Stimulated activated CD4-positive, alpha-beta T cell treated with anti-CD3 and anti-CD28 coated beads, Interleukin-2, amount 100 ng/mL, for 24 hours (primary cell): ENCODE measurements at regions not wholly inside any gene's neighbourhood (a gene's known extent, or its start where the extent isn't known, plus 50 kb on each side); places are given as distances from the start of the nearest gene placed in this dataset.

Source experiments
- DNase-seq, 2 donors: peaks; one replicate each; pipeline ENCODE4 v3.0.0-alpha.2; 2020

DNA sequence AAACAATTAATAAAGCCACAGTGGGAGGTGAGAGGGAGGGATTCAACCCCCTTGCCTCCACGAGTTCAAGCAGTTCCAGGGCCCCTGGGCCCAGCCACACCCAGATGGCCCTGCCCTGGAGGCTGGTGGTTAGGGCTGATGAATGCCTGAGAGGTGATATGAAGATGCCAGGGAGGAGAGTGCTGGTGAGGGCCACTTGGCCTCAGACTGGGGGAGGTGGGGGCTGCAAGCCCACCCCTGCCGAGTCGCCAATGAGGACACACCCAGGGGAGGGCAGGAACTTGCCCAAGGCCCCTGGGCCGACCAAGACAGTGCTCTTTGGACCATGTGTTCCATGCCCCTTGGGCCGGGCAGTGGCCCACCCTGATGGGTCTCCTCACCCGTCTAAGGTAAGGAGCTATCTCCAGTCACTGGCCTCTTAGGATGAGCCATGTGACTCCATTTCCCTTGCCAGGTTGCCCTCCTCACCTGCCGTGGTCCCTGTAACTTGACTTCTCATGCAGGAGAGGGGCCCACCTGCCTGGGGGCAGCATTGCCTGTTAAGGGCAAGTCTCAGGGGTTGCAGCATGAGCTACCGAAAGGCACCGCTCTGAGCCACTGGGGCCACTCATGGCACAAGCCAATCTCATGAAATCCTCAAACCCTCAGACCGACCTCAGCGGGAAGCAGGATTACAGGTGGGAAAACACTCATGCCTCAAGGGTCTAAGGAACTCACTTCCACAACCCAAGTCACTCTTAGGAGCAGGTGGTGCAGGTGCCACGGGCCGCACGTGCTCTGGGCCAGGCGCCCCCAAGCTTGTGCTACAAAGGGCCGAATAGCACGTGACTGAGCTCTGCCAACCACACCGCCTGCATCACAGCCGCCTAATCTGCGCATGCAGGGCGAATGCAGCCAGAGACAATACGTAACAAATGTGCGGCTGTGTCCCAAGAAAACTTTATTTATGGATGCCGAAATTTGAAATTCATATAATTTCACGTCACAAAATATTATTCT, 147.4 kb upstream of the MLN start:
- no peak for DNase-seq

DNA sequence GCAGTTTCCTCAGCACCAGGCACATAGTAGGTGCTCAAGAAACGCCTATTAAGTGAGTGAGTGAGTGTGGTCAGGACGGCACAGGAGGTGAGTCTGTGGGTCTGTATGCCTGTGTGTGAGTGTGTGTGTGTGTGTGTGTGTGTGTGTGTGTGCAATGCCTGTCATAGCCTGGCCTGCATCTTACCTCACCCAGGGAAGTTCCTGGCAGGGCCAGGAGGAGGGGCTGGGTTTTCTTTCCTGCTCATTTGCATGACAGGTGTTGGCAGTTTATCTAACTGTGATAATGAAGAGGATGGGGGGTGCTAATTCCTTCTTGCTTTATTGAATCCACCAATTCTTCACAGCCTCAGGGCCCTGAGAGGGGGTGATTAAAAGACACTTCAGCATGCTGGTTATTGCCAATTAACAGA, 146.7 kb upstream of the MLN start:
- no peak for DNase-seq

DNA sequence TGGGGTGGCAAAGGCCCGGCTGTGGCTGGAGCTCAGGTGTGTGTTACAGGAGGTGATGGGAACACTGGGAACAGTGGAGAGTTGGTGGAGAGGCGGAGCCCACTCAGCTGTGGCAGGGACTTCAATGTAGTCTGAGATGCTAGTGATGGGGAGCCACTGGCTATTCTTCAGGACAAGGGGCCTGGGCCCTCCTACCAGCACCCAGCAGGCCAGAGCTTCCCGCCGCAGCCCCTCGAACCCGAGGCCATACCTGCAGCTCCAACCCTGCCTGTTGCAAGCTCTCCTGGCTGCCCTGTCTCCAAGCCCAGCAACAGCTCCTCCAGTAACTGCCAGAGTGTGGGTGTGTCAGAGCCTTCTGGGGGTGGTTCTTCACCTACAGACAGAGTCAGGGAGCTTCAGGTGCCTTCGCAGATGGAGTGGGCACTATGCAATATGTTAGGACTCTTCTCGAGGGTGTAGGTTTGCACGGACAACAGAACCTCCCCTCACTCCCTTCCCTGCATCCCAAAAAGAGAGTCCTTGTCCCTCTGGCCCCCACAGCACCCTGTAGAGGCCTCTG, 146.2 kb upstream of the MLN start:
- DNase-seq: no peak

DNA sequence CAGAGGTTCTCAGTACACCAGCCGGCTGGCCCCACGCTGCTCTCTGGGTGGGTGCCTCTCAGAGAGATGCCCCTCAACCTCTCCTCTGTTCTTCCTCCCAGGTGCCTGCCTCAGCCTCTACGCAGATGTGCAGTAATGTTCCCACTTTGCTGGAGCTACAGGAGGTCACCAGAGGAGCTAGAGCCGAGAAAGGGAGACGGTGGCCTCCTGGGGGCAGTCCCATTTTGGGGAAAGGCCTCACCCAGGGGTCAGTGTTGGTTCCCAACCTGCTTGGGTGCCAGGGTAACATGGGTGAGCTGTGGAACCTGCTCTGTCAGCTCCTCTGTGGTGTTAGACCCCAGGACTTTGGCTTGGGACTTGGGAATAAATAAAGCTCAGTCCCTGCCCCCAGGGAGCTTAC, 145.3 kb upstream of the MLN start:
- no peak for DNase-seq

DNA sequence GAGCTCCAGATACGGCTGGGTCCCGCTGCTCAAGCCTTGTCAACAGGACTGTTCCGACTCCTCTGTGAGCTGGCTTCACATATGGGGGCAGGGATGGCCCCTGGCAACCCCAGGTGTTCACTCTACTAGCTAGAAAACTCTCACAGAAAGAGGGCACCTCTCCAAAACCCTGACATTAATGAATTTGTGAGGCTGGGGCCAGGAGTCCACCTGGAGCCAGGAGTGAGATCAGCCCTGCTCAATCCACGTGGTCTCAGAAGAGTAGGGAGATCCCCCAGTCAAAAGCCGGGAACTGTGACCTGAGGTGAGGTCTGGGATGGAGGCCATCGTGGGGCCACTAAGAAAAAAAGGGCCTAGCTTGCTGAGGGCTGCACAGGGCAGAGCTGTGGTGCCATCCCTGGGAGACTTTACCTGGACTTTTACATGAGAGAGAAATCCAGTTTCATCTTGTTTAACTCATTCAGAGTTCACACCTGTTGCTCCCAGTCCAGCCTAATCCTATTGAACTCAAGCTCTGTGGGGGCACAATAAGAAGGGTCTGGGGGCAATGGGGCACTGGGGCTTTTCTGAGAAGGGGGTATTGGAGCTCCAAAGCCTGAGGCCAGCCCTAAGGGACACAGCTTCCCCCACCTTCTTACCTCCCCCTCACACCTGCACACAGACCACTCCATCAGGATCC, 144.3 kb upstream of the MLN start:
- no peak for DNase-seq

DNA sequence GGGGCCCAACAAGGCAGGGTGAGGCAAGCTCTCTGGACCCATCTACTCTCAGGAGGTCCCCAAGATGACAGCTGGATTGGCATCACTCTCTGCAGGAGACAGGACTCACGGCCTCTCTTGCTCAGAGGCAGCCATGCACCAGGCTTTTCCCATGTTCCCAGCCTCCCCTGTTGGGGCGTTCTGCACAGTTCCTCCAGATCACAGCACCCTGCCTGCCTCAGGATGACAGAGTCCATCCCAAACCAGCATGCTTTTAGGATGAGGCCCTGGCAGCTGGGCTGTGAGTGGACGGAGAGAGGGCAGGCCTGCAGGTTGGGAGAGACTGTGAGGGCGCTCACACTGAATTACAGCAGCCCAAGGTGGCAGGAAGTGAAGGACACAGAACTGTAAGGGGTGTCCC, 143.2 kb upstream of the MLN start:
- DNase-seq: no peak

DNA sequence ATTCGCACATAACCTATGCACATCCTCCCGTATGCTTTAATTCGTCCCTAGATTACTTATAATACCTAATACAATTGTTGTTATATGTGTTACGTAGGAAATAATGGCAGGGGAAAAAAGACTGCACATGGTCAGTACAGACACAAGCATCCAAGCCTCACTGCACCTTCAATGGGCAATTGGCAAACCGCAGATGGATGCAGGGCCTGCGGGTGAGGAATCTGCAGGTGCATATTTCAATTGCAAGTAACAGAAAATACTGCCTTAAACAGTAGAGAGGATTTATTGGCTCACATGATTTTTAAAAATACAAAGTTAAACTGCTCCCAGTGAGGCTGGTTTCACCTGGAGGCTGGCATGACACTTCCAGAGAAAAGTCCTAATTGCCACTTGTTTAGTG, 142.1 kb upstream of the MLN start:
- no peak for DNase-seq

DNA sequence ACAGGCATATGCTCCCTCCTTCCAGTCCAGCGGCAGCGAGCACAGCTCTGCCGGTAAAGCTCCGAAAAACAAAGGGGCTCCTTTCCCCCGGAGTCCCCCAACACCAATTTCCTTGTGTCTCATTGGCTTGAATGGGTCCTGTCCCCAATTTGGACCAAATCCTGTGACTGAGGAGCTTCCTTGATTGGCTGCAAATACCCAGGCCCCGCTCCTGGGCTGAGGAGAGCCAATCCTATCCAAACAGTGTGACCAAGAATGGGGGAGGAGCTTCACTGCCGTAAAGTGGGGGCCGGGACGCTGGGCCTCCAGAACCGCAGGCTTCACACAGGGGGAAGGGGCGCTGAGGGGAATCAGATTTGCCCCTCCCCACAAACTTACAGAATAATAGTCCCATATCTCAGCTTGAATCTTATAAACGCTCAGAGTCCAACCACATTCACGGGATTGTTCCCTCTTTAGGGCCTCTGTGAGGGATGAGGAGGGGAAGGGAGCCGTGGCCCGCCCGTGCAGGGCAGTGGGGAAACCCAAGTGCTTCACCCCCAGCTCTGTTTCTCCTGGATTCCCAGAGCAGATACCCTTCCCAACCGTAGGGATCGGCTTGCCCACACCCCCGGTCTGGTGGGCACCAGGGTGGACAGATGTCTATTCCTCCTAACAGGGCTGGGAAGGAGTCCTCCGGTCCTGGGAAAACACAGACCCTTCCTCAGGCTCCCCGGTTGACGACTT, 141.0 kb upstream of the MLN start:
- no peak for DNase-seq

DNA sequence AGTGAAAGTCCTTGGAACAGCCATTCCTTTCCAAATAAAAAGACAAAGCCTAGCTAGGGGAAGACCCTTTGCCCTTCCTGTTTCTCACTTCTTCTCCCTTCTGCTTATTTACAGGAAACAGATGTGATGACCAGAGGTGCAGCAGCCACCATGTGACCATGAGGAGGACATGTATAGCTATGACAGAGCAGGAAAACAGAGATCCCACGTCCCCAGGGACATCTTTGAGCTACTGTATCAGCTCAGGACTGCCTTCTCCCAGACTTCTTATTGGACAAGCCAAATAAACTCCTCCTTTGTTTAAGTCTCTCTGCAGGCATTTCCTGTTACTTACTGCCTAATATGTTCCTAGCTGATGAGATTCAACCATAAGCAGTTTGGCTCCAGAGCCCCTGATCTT, 133.1 kb upstream of the MLN start:
- no peak for DNase-seq

DNA sequence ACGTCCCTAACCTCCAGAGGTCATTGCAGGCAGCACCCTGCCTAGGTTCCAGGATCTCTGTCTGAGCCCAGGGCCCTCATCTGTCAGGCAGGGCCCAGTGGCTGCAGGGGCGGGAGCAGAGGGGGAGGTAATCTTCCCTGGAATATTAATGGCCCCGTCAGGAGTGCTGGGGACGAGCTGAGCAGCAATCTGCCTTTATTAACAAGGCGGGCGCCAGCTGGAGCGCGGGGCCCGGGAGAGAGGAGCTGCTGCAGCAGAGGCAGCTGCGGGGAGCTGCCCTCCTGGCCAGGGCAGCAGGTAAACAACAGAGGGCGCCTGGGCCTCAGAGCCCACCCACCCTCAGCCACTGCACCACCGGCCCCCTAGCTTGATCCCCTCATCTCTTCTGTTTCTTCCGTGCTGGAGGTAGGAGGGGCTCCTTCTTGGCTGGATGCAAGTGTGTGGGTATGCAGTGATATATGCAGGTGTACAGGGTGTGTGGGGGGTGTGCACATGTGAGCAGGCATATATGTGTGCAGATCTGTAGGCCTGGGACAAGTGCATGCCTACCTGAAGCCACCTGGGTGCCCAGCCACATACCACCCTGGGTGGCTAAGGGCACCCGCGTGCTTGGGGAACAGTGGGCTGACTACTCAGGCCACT, 131.8 kb upstream of the MLN start:
- no peak for DNase-seq

DNA sequence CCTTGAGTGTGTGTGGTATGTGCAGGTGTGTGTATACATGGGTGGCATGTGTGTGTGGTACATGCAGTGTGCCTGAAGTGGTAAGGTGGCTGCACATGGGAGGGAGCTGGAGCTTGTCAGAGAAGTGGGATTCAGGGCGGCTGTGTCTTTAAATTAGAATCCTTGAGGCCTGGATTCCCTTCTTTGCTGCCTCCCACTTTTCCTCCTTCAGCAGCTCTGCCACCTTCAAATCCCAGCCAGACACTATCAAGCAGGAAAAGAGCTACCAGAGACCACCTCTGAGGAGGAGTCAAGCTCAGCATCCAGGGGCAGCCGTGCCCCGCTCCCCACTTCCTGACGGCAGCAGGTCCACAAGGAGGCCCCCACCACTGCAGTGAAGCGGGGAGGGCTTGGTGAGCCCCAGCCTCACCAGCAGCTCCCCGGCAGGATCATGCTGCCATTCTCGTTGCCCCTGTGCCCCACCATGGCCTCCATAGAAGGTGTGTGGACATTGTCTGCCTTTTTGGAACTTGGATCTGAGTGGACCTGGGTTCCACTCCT, 131.0 kb upstream of the MLN start:
- no peak for DNase-seq

DNA sequence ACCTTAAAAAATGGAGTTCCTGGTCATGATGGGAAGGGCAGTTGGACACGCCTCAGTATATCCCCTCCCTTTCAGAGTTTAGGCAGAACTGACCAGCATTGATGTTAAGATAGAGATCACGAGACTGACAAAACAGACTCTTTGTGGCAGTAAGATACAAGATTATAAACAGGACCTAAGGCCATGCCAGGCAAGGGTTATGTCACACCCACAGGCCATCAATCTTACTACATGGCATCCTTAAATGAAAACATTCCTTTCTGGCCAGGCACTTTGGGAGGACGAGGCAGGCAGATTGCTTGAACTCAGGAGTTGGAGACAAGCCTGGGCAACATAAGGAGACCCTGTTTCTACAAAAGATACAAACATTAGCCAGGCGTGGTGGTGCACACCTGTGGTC, 129.3 kb upstream of the MLN start:
- DNase-seq: no peak

DNA sequence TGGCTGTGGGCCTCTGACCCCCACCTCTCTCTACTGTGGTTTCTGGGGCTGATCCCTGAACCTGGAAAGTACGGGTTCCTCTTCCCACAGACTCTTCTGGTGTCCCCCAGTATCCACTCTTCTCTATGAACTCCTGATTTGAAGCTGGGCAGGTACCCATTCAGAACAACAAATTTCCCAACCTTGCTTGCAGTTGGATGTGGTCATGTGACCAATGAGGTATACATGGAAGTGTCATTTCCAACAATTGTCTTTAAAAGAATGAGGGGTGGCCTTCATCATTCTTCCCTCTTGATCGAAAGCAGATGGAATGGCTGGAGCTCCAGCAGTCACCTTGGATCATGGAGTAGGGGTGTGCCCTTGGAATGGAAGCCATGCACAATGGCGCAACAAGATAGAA, 128.0 kb upstream of the MLN start:
- DNase-seq: no peak

DNA sequence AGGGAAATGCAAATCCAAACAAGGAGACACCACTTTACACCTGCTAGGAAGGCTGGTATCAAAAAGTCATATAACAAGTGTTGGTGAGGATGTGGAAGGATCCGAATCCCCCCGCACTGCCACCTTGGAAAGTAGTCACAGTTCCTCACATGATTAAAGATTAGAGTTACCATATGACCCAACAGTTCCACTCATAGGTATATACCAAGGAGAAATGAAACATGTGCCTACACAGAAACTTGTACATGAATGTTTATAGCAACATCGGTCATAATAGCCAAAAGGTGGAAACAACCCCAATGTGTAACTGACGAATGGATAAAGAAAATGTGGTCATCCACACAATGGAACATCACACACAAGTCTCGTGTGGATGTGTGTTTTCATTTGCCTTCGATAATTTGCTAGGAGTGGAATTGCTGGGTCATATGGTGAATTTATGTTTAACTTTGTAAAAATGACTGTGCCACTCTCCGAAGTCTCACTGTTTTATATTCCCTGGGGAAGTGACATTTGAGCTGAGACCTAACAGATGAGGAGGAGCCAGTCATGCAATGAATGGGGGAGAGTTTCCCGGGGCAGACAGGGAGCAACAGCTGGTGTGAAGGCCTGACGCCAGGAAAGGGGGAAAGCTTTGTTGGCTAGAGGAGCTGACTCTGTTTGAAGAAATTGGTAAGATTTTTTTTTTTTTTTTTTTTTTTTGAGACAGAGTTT, 125.9 kb upstream of the MLN start:
- DNase-seq: no peak

DNA sequence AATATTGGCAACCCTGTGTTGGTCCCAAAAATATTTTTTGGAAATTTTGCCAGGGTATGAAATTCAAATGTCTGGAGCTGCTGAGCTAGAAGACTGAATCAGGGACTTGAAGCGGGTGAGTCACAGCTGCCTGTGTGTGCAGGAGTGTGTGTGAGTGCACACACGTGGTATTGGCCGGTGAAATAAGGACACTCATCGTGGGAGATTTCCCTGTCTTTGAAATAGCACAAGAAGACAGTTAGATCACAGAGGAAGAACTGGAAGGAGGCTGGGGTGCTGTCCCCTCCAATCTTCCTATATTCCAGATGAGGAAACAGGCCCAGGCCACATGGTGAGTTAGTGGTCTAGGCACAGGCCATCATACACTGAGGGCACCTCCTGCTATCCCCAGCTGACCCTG, 123.8 kb upstream of the MLN start:
- DNase-seq: no peak

DNA sequence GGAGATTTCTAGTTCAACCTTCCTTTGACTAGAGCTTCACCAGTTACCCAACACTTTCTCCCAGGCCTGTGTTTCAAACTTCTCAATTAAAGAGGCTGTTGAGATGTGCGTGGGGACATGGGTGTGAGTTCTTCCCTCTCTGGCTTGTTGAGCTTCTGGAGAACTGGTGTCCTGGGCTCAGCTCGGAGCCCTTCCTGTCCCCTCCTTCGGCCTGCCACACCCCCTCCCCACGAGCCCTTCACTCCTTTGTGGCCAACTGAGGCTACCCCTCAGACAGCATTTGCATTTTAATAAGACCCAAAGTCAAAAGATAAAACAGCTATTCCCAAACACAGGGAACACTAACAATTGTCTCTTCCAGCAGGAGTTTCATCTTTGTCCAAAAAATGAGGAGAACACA, 123.3 kb upstream of the MLN start:
- DNase-seq: no peak

DNA sequence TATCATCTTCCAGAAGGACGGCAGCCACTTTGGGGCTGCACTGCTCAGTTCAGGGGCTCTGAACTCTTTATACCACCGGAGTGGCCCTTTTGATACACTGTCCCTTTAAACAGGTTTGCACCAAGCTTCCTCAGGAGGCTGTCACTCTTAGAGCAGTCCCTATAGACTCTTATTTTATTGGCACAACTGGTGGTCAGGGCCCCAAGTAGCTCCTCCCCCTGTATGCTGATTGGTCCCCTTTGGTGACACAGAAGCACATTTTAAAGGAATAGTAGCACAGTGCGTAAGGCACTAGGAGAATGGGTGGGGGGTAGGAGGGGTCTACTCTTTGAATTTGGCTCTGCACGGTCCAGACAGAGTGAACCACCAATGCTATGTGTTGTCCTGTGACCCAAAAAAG, 122.6 kb upstream of the MLN start:
- no peak for DNase-seq

DNA sequence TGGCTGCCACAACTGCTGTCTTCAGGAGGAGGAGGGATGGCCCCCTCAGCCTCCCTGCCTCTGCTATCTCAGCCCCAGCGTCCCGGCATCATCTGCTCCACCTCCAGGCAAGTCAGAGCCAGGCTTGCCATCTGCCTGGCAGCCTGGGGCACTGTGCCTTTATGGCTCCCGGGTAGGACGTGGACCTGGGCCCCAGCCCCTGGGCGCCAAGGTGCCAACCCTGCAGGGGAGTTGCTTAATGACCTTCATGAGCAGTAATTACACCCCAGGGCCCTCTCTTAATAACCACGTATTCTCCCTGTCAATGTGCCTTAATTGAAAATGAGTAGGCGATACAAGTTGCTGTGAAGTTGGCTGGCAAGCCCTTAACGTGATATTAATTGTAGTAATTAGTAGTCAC, 122.1 kb upstream of the MLN start:
- no peak for DNase-seq

DNA sequence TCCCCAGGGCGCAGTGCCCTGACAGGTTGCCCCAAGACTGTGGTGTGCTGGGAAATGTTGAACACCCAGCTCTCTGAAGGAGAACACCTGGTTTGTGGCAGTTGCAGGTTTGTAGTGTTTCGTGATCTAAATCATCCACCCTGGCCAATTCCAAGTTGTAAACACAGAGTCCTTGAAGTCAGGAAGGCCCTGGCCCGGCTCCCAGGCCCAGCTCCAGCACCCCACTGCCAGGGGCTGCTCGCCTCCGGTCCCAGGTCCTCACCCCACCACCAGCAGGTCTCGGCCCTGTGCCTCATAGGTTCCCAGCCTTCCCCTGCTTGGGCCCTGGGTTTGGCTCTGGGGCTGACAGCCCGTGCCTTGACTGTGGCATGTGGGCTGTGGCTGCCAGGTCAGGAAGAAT, 121.4 kb upstream of the MLN start:
- DNase-seq: no peak

DNA sequence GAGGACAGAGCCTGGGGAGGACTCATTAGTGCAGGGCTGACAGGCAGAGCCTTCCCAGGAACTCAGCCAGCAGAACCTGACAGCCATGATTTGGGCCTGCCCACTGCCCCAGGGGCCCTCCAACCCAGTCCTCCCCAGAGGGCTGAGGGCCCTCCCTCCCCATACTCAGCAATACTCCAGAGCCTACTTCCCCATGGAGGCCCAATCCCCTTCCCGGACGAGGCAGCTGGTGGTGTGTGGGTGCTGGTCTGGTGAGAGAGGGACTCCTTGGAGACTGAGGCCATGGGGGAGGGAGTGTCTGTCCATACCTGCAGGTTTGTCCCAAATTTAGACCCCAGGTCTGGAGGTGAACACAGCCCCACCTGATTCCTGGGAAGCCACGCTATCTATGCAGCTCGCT, 120.9 kb upstream of the MLN start:
- no peak for DNase-seq

DNA sequence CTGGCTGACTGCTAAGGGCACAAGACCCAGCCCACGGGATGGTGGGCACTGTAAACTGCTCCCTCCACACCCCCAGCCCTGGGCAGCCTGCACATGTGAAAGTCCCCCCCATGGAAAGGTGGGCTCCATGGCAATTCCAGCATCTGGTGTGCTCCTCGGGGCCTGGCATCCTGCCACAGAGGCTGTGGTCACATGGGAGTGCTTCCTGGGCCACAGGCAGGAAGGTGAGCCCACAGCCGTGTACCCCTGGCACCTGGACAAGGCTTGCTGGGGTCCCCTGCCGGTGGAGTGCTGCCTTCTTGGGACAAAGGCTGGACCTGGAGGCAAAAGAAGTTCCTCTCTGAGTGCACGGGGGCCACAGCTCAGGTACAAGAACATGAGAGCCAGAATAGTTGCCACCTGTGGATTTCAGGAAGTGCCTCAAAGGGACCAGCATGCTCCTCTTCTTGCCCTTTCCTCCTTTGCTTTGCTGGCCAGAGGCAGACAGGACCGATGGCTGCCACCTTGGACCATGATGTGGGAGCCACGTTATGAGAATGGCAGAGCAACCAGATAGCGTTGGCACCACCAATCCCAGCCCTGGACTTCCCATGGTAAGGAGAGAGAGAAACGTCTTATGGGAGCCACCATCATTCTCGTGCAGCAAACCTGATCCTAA, 120.2 kb upstream of the MLN start:
- no peak for DNase-seq
